Ishikawa (cell line): ENCODE measurements at regions not wholly inside any gene's neighbourhood (a gene's known extent, or its start where the extent isn't known, plus 50 kb on each side); places are given as distances from the start of the nearest gene placed in this dataset.

Experiments
- CEBPB ChIP-seq: IDR thresholded peaks from 2 replicates; pipeline ENCODE4 v1.6.1; 2012
- CREB1 ChIP-seq: IDR thresholded peaks from 2 replicates; pipeline ENCODE4 v1.6.1; 2012; ENCODE audit warnings: low read depth
- EP300 ChIP-seq: IDR thresholded peaks from 2 replicates; pipeline ENCODE4 v1.6.1; 2012; ENCODE audit warnings: borderline replicate concordance
- FOXM1 ChIP-seq: IDR thresholded peaks from 2 replicates; pipeline ENCODE4 v1.6.1; 2012; ENCODE audit warnings: low read depth, borderline replicate concordance
- NFIC ChIP-seq: IDR thresholded peaks from 2 replicates; pipeline ENCODE4 v1.6.1; 2012
- RAD21 ChIP-seq: IDR thresholded peaks from 2 replicates; pipeline ENCODE4 v1.6.1; 2012; ENCODE audit warnings: low read depth
- TAF1 ChIP-seq: IDR thresholded peaks from 2 replicates; pipeline ENCODE4 v1.6.1; 2012; ENCODE audit warnings: low read depth, mild to moderate bottlenecking
- TCF12 ChIP-seq: IDR thresholded peaks from 2 replicates; pipeline ENCODE4 v1.6.1; 2012; ENCODE audit warnings: low read depth
- TEAD4 ChIP-seq: IDR thresholded peaks from 2 replicates; pipeline ENCODE4 v1.6.1; 2012
- YY1 ChIP-seq: IDR thresholded peaks from 2 replicates; pipeline ENCODE4 v1.6.1; 2012; ENCODE audit warnings: low read depth
- ZBTB7A ChIP-seq: IDR thresholded peaks from 2 replicates; pipeline ENCODE4 v1.6.1; 2012; ENCODE audit warnings: low read depth
- TF ChIP-seq, protein P1 (sequence below): IDR thresholded peaks from 2 replicates; pipeline ENCODE4 v1.6.1; 2012; ENCODE audit warnings: low read depth, mild to moderate bottlenecking
- TF ChIP-seq, protein P2 (sequence below): IDR thresholded peaks from 2 replicates; pipeline ENCODE4 v1.6.1; 2012
- TF ChIP-seq, protein P3 (sequence below): IDR thresholded peaks from 2 replicates; pipeline ENCODE4 v1.6.1; 2012

DNA sequence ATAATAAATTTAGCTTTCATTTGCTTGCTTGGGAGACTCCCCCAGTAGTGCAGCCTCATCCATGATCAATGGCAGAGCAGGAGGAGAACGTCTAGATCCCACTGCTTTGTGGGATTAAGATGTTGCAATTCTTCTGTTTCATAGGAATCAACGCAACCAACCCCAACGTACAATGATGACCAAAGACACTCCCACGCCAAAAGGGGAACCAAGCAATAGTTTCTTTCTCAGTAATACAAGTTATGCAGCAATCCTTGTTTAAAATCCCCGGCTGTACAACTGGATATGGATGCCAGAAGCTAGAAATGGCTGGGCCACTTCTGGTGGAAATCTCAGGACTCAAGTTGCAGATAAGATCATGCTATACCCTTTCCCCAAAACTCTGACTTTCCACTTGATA, 411.2 kb downstream of the VPS13C start:
- TF ChIP-seq, protein P1, sequence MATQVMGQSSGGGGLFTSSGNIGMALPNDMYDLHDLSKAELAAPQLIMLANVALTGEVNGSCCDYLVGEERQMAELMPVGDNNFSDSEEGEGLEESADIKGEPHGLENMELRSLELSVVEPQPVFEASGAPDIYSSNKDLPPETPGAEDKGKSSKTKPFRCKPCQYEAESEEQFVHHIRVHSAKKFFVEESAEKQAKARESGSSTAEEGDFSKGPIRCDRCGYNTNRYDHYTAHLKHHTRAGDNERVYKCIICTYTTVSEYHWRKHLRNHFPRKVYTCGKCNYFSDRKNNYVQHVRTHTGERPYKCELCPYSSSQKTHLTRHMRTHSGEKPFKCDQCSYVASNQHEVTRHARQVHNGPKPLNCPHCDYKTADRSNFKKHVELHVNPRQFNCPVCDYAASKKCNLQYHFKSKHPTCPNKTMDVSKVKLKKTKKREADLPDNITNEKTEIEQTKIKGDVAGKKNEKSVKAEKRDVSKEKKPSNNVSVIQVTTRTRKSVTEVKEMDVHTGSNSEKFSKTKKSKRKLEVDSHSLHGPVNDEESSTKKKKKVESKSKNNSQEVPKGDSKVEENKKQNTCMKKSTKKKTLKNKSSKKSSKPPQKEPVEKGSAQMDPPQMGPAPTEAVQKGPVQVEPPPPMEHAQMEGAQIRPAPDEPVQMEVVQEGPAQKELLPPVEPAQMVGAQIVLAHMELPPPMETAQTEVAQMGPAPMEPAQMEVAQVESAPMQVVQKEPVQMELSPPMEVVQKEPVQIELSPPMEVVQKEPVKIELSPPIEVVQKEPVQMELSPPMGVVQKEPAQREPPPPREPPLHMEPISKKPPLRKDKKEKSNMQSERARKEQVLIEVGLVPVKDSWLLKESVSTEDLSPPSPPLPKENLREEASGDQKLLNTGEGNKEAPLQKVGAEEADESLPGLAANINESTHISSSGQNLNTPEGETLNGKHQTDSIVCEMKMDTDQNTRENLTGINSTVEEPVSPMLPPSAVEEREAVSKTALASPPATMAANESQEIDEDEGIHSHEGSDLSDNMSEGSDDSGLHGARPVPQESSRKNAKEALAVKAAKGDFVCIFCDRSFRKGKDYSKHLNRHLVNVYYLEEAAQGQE: no peak
- TF ChIP-seq EP300 (no peak), YY1 (no peak), TAF1 (no peak), CEBPB (no peak), RAD21 (no peak), CREB1 (no peak), TEAD4 (no peak), NFIC (no peak), FOXM1 (no peak), TCF12 (no peak), ZBTB7A (no peak)
- TF ChIP-seq, protein P2, sequence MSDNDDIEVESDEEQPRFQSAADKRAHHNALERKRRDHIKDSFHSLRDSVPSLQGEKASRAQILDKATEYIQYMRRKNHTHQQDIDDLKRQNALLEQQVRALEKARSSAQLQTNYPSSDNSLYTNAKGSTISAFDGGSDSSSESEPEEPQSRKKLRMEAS: no peak
- TF ChIP-seq, protein P3, sequence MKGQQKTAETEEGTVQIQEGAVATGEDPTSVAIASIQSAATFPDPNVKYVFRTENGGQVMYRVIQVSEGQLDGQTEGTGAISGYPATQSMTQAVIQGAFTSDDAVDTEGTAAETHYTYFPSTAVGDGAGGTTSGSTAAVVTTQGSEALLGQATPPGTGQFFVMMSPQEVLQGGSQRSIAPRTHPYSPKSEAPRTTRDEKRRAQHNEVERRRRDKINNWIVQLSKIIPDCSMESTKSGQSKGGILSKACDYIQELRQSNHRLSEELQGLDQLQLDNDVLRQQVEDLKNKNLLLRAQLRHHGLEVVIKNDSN: no peak
